Immature natural killer cell (primary cell): ENCODE measurements at regions not wholly inside any gene's neighbourhood (a gene's known extent, or its start where the extent isn't known, plus 50 kb on each side); places are given as distances from the start of the nearest gene placed in this dataset.
"Not testable (repeated sequence)": the region's sequence is repeated elsewhere in the genome, so short reads cannot be mapped to it uniquely, and the experiment has no call there.

Experiments used
- DNase-seq, 3 donors: peaks; one replicate each; pipeline ENCODE4 v3.0.0; 2022; ENCODE audit warnings: mixed read lengths in 1 of 3
- H3K27ac Mint-ChIP-seq, 6 donors: one replicate each; pipeline ENCODE4 v1.8.0; 2020; ENCODE audit warnings: mixed read lengths in 6 of 6, mild to moderate bottlenecking in 5 of 6, inconsistent platforms in 4 of 6, moderate library complexity in 3 of 6
- H3K27me3 Mint-ChIP-seq, 3 donors: one replicate each; pipeline ENCODE4 v1.8.0; 2020 to 2021; ENCODE audit warnings: low read depth in 3 of 3, mild to moderate bottlenecking in 3 of 3, mixed read lengths in 3 of 3, moderate library complexity in 3 of 3, inconsistent platforms in 1 of 3
- H3K36me3 Mint-ChIP-seq, 3 donors: one replicate each; pipeline ENCODE4 v1.8.0; 2020; ENCODE audit warnings: mixed read lengths in 3 of 3, inconsistent platforms in 2 of 3, mild to moderate bottlenecking in 2 of 3
- H3K4me1 Mint-ChIP-seq, 2 donors: one replicate each; pipeline ENCODE4 v1.8.0; 2020; ENCODE audit warnings: inconsistent platforms in 2 of 2, mild to moderate bottlenecking in 2 of 2, mixed read lengths in 2 of 2, moderate library complexity in 1 of 2
- H3K4me3 Mint-ChIP-seq, 5 donors: one replicate each; pipeline ENCODE4 v1.8.0; 2020; ENCODE audit warnings: mild to moderate bottlenecking in 5 of 5, mixed read lengths in 5 of 5, inconsistent platforms in 3 of 5, moderate library complexity in 3 of 5
- H3K9me3 Mint-ChIP-seq, 6 donors: one replicate each; pipeline ENCODE4 v1.8.0; 2020; ENCODE audit warnings: mild to moderate bottlenecking in 6 of 6, mixed read lengths in 6 of 6, inconsistent platforms in 4 of 6, moderate library complexity in 3 of 6

GRCh38 chr5:36552651-36553393 lies 53.6 kb upstream of the SLC1A3 start:
- Mint-ChIP-seq H3K9me3 (peaks cover 0 to 4% (median 0%) of the 10 kb centered on the region in 6 donors), H3K27me3 (no peaks in the 10 kb centered on the region), H3K4me1 (no peaks in the 10 kb centered on the region), H3K27ac (no peak overlapping the region), H3K36me3 (peaks cover 0 to 3% (median 0%) of the 10 kb centered on the region in 3 donors), H3K4me3 (no peak overlapping the region)
- no peak for DNase-seq

DNA sequence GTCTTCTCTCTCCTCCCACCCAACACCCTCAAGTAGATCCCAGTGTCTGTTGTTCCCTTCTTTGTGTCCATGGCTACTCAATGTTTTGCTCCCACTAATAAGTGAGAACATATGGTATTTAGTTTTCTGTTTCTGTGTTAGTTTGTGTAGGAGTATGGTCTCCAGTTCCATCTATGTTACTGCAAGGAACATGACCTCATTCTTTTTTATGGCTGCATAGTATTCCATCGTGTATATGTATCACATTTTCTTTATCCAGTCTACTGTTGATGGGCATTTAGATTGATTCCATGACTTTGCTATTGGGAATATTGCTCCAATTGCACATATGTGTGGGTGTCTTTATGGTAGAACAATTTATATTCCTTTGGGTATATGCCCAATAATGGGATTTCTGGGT lies 51.4 kb upstream of the SLC1A3 start:
- H3K27ac Mint-ChIP-seq, H3K4me3 Mint-ChIP-seq, H3K27me3 Mint-ChIP-seq: not testable (repeated sequence)

More for the DNA sequence above, 51.4 kb upstream of the SLC1A3 start:
- H3K4me1 Mint-ChIP-seq, DNase-seq, H3K36me3 Mint-ChIP-seq, H3K9me3 Mint-ChIP-seq: not testable (repeated sequence)
